NCI-H1105 (cell line): ENCODE measurements at regions not wholly inside any gene's neighbourhood (a gene's known extent, or its start where the extent isn't known, plus 50 kb on each side); places are given as distances from the start of the nearest gene placed in this dataset.
"Not testable (repeated sequence)": the region's sequence is repeated elsewhere in the genome, so short reads cannot be mapped to it uniquely, and the experiment has no call there.

Source experiments
- DNase-seq: peaks from one replicate; lab custom pipeline; 2025; lab: John Stamatoyannopoulos, UW

DNA sequence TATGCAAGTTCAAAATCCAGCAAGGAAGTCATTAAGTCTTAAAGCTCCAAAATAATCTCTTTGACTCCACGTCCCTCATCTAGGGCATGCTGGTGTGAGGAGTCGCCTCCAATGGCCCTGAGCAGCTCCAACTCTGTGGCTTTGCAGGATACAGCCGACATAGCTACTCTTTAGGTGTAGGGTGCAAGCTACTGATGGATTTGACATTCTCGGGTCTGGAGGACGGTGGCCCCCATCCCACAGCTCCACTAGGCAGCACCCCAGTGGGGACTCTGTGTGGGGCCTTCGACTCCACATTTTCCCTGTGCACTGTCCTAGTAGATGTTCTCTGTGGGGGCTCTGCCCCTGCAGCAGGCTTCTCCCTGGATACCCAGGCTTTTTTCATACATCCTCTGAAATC lies 333.2 kb upstream of the FGF13 start:
- no peak for DNase-seq

GRCh38 chrX:139039041-139039440 lies 327.5 kb upstream of the FGF13 start:
- no peak for DNase-seq

GRCh38 chrX:139026811-139027210 lies 315.3 kb upstream of the FGF13 start:
- no peak for DNase-seq

GRCh38 chrX:139026406-139026805 lies 314.9 kb upstream of the FGF13 start:
- DNase-seq = no peak

DNA sequence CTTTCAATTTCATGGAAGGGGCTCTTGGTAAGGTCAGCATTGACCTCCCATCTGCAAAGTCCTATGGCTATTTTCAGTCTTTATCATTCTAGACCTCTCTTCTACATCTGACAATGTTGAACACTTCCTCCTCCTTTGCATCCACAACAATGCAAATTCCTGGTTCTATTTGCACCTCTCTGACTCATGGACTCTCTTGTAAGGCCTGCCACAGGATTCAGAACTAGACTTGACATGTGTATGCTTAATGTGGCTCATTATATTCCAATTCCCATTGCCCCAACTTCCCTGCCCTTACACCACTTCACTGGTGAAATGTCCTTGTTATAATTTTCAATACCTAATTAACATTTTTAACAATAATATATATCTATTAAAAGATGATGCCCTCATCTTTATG lies 314.3 kb upstream of the FGF13 start:
- DNase-seq = no peak

GRCh38 chrX:139023531-139023930 lies 312.0 kb upstream of the FGF13 start:
- no peak for DNase-seq

- no peak for DNase-seq
Measured at GRCh38 chrX:139020801-139021200, 309.3 kb upstream of the FGF13 start.

DNA sequence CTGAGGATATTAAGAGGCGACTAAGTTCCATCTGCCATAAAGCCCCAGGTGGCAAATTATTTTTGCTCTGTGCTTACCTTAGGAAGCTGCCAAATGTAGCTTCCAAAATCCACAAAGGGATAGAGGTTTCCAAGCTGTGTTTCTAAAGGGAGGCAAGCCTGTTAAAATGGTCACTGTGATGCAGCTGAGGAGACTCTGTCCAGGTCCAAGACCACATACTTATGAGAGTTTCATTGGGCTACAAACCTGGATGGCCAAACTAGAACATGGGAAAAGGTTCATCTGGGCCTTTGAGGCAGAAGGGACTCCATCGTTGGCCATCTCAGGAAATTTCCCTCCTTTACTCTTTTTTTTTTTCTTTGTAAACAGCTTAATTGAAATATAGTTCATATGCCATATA lies 306.9 kb upstream of the FGF13 start:
- no peak for DNase-seq

DNA sequence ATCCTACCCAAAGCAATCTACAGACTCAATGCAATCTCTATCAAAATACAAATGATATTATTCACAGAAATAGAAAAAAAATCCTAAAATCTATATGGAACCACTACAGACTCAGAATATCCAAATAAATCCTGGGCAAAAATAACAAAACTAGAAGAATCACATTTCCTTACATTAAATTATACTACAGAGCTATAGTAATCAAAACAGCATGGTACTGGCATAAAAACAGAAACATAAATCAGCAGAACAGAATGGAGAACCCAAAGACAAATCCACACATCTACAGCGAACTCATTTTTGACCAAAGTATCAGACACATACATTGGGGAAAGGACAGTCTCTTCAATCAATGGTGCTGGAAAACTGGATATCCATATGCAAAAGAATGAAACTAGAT lies 304.1 kb upstream of the FGF13 start:
- no peak for DNase-seq

- DNase-seq = no peak
Measured at GRCh38 chrX:139008185-139008584, 296.7 kb upstream of the FGF13 start.

- DNase-seq = not testable (repeated sequence)
Measured at GRCh38 chrX:139003856-139004527, 292.5 kb upstream of the FGF13 start.

DNA sequence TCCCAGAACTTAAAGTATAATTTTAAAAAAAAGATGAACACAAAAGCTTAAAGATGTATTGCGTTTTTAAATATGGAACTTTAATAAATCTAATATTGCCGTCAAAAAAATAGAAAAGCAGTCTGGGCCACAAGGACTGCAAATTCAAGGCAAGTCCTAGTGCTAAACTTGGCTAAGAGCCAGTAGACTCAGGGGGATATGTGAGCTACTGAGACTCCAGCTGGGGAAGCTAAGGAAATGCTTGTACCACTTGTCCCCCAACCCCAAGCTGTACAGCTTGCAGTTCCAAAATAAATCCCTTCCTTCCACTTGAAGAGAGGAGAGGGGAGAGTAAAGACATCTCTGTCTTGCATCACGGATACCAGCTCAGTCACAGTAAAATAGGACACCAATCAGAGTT lies 290.8 kb upstream of the FGF13 start:
- no peak for DNase-seq

- DNase-seq = no peak
Measured at GRCh38 chrX:138996268-138996667, 284.8 kb upstream of the FGF13 start.

- DNase-seq = no peak
Measured at GRCh38 chrX:138995458-138995857, 283.9 kb upstream of the FGF13 start.

DNA sequence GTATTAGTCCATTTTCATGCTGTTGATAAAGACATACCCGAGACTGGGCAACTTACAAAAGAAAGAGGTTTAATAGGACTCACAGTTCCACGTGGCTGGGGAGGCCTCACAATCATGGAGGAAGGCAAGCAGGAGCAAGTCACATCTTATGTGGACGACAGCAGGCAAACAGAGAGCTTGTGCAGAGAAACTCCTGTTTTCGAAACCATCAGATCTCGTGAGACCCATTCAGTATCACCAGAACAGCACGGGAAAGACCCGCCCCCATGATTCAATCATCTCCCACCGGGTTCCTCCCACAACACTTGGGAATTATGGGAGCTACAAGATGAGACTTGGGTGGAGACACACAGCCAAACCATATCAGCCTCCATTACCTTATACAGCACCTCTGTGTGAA lies 278.9 kb upstream of the FGF13 start:
- not testable (repeated sequence) for DNase-seq

DNA sequence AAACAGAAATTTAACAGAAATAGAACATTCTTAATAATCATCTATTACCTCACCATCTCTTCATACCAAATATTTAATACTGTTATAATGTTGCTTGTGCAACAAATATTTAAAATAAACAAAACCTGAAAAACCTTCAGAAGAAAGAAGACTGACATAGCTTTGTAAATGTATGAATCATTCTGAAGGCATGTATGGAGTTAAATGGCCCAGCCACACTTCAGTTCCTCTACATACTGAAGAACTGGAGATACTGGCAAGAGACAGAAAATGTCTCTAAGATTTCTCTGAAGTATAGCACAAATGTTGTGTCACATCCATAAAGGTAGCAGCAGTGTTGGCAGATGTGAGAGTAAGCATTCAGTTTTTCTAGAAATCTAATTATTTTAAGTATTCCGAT lies 275.3 kb upstream of the FGF13 start:
- no peak for DNase-seq

DNA sequence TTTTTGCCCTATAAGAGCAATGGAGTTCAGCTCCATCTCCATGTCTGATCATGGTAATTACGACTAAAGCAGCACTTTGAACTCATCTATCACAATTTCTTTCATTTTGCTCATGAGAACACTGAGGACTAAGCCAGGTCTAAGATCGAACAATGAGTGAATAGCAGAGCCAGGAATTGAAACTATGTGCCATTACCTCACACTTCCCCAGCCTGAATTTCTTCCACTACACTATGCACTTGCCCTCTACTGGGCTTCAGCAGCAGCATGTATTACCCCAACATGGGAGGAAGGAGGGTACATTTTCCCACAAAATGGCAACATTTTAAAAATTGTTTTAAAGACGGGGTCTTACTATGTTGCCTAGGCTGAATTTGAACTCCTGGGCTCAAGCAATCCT lies 274.7 kb upstream of the FGF13 start:
- no peak for DNase-seq

DNA sequence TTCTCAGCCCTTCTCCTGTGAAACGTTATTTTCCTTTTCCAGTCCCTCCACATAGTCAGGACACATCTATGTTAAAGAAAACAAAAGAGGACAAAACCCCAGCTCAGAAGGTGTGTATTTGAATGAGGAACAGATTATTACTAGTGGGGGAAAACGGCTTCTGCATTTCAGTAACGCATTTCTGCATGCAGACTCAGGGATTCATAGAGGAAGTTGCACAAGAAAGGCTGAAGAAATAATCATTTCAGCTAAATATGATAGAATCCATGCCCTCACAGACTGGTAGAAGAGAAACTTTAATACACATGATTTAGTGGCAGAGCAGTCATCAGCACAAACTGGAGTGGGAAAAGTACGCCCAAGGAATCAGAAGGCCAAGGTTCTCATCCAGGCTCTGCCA lies 270.8 kb upstream of the FGF13 start:
- no peak for DNase-seq

DNA sequence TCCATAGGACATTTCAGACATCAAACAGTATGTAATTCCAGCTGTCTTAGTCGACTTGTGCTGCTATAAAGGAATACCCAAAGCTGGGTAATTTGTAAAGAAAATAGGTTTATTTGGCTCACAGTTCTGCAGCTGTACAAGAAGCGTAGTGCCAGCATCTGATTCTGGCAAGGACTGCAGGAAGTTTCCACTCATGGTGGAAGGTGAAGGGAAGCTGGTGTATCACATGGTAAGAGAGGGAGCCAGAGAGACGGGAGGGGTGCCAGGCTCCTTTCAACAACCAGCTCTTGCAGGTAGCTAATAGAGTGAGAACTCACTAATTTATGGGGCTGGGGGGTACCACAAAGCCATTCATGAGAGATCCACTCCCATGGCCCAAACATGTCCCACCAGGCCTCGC lies 253.0 kb upstream of the FGF13 start:
- no peak for DNase-seq

GRCh38 chrX:138962419-138962818 lies 250.9 kb upstream of the FGF13 start:
- DNase-seq = not testable (repeated sequence)

- no peak for DNase-seq
Measured at GRCh38 chrX:138954976-138955375, 243.5 kb upstream of the FGF13 start.

DNA sequence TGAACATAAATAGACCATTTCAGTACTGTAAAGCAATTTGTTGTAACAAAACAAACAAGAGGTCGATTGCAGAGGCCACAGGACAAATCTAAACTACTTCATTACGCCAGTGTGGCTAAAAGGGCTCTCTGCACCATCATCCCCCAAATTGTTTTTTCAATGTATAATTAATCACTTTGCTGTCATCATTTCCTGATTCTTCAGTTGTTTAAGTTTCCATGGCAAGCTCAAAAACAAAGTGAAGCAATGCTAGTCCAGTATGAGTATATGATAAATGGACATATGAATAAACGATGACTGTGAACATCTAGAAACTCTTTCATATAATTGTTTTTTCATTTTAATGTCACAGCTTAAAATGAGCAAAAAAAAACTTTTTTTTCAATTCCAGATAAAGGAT lies 235.4 kb upstream of the FGF13 start:
- DNase-seq = no peak

GRCh38 chrX:138945219-138945618 lies 233.7 kb upstream of the FGF13 start:
- DNase-seq = no peak

DNA sequence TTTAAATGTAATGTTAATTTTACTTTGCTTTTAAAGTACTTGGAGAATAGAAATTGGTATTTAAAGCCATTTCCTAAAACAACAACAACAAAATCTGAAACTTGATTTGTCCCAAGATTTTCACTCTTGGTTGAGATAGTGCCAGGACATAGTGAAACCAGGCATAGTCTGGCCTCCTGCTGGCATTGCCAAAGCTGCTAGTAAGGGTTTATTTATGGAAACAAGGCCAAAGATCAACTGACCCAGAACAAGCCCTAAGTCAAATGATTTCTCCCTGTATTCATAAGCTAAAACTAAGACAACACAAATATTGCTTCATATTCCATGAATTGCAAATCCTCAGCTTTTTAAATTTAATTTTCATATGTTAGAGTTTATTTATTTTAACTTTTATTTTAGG lies 227.5 kb upstream of the FGF13 start:
- no peak for DNase-seq

DNA sequence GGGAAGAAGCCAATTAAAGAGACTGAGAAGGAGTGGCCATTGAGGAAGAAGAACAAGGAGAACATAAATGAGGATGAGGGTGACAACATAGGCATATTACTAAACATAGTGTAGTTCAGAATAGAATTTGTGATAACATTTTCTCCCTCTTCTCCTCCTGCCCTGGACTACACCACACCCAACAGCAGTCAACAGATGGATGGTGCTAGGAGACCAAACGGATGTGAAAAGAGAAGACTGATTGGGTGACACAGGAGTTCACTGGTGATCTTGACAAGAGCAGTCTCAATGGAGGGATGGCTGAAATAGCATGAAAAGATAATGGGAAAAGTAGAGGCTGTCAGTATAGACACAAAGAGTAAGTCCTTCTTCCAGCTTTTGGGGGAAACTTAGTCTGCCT lies 226.5 kb upstream of the FGF13 start:
- no peak for DNase-seq
